ENCODE measurements at regions not wholly inside any gene's neighbourhood (a gene's known extent, or its start where the extent isn't known, plus 50 kb on each side); places are given as distances from the start of the nearest gene placed in this dataset.

- DNase-seq (ENCODE audit: unreplicated experiment): no peak
- Mint-ChIP-seq H3K9me3 (ENCODE audit: unreplicated experiment) (no peaks in the 10 kb centered on the region), H3K4me3 (ENCODE audit: unreplicated experiment) (no peak overlapping the region), H3K27me3 (ENCODE audit: insufficient read depth, unreplicated experiment) (no peaks in the 10 kb centered on the region), H3K36me3 (ENCODE audit: insufficient read depth, unreplicated experiment) (no peaks in the 10 kb centered on the region), H3K4me1 (ENCODE audit: insufficient read depth, unreplicated experiment) (peaks cover 15% of the 10 kb centered on the region), H3K27ac (ENCODE audit: low read depth, unreplicated experiment) (peak overlapping the region; percentile 25)
- intact Hi-C loops (cut with micrococcal nuclease): no loop called here
- TF ChIP-seq CTCF (IDR thresholded peaks at IDR 0.05; ENCODE audit: unreplicated experiment): no peak
- POLR2A ChIA-PET: interaction anchor here (0.9 to 2.6 kb wide), 3 partner anchors 10 to 13 kb away, joined by 3 to 9 read pairs (median 5); no protein-coding TSS in a partner anchor
- CTCF ChIA-PET: interaction anchor here (0.6 to 0.7 kb wide), 2 partner anchors 96 to 284 kb away, joined by 3 read pairs; no protein-coding TSS in a partner anchor
- no TSS peak for BruUV-seq (replicated peaks)
Observed at GRCh38 chr1:232372841-232373440, 257.0 kb downstream of the SIPA1L2 start.

- no TSS peak for BruUV-seq (replicated peaks)
- Mint-ChIP-seq H3K36me3 (ENCODE audit: insufficient read depth, unreplicated experiment) (no peaks in the 10 kb centered on the region), H3K4me1 (ENCODE audit: insufficient read depth, unreplicated experiment) (peaks cover 13% of the 10 kb centered on the region), H3K4me3 (ENCODE audit: unreplicated experiment) (no peak overlapping the region), H3K27me3 (ENCODE audit: insufficient read depth, unreplicated experiment) (no peaks in the 10 kb centered on the region), H3K9me3 (ENCODE audit: unreplicated experiment) (no peaks in the 10 kb centered on the region), H3K27ac (ENCODE audit: low read depth, unreplicated experiment) (peak overlapping the region; percentile 25)
- DNase-seq (ENCODE audit: unreplicated experiment): no peak
- POLR2A ChIA-PET: interaction anchor here (0.9 to 2.6 kb wide), 3 partner anchors 9 to 13 kb away, joined by 3 to 9 read pairs (median 5); no protein-coding TSS in a partner anchor
- TF ChIP-seq CTCF (IDR thresholded peaks at IDR 0.05; ENCODE audit: unreplicated experiment): no peak
- intact Hi-C loops (cut with micrococcal nuclease): no loop called here
- CTCF ChIA-PET: interaction anchor here (0.6 kb wide), 1 partner anchor 283 kb away, joined by 3 read pairs; no protein-coding TSS in a partner anchor
Observed at GRCh38 chr1:232372431-232372830, 257.5 kb downstream of the SIPA1L2 start.

GRCh38 chr1:232369451-232370296 is 260.3 kb downstream of the SIPA1L2 start:
- CTCF ChIA-PET: no interaction called here

More at GRCh38 chr1:232369451-232370296, 260.3 kb downstream of the SIPA1L2 start:
- Mint-ChIP-seq H3K9me3 (ENCODE audit: unreplicated experiment) (no peaks in the 10 kb centered on the region), H3K4me3 (ENCODE audit: unreplicated experiment) (no peak overlapping the region), H3K27me3 (ENCODE audit: insufficient read depth, unreplicated experiment) (no peaks in the 10 kb centered on the region), H3K36me3 (ENCODE audit: insufficient read depth, unreplicated experiment) (no peaks in the 10 kb centered on the region), H3K4me1 (ENCODE audit: insufficient read depth, unreplicated experiment) (peaks cover 6% of the 10 kb centered on the region), H3K27ac (ENCODE audit: low read depth, unreplicated experiment) (no peak overlapping the region)
- BruUV-seq (replicated peaks): no TSS peak
- DNase-seq (ENCODE audit: unreplicated experiment): no peak
- TF ChIP-seq CTCF (IDR thresholded peaks at IDR 0.05; ENCODE audit: unreplicated experiment): no peak
- intact Hi-C loops (cut with micrococcal nuclease): no loop called here
- POLR2A ChIA-PET: interaction anchor here (0.6 to 1.9 kb wide), 4 partner anchors 8 to 13 kb away, joined by 3 to 7 read pairs (median 3); no protein-coding TSS in a partner anchor

Measured in MCF 10A (cell line).